NCI-H1694 treated with DMSO at 0.1 percent for 48 hours (cell line): ENCODE measurements at regions not wholly inside any gene's neighbourhood (a gene's known extent, or its start where the extent isn't known, plus 50 kb on each side); places are given as distances from the start of the nearest gene placed in this dataset.

ENCODE experiments used
- DNase-seq: peaks from one replicate; lab custom pipeline; 2025; lab: John Stamatoyannopoulos, UW

GRCh38 chr3:188066141-188066540 lies 87.8 kb upstream of the LPP start:
- no peak for DNase-seq

- DNase-seq: no peak
Measured at GRCh38 chr3:188067932-188068331, 86.0 kb upstream of the LPP start.

GRCh38 chr3:188068342-188068741 lies 85.6 kb upstream of the LPP start:
- no peak for DNase-seq

GRCh38 chr3:188071636-188072035 lies 82.3 kb upstream of the LPP start:
- DNase-seq: no peak

- DNase-seq: no peak
Measured at GRCh38 chr3:188076176-188076575, 77.8 kb upstream of the LPP start.

DNA sequence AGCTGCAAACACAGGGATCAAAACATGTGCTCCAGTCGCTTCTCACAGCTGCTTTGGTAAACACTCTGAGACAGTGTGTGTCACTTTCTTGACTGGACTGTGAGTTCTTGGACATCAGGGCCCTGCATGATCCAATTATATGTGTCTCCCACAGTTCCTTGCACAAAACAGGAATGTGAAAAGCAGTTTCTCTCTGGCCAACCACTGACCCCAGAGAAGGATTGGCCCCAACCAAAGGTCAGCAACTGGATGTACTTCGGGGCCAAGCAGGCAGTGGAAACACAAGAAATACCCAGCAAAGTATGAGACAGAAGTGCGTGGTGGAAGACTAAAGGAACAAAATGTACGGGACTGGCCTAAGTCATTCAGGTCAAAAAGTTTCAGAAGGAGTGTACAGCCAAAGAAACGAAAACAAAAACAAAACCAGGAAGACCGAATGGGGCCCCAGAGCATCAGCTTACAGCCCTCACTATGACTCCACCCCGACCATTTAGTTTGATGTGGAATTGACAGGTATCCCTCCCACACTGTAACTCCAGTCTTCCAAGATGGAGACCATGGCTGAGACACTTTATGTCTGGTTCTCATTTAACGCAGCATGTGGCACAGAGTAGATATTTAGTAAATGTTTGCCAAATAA lies 76.7 kb upstream of the LPP start:
- DNase-seq: no peak

- DNase-seq: no peak
Measured at GRCh38 chr3:188080091-188080490, 73.9 kb upstream of the LPP start.

GRCh38 chr3:188082031-188082430 lies 71.9 kb upstream of the LPP start:
- DNase-seq: no peak

- DNase-seq: no peak
Measured at GRCh38 chr3:188082450-188082849, 71.5 kb upstream of the LPP start.

DNA sequence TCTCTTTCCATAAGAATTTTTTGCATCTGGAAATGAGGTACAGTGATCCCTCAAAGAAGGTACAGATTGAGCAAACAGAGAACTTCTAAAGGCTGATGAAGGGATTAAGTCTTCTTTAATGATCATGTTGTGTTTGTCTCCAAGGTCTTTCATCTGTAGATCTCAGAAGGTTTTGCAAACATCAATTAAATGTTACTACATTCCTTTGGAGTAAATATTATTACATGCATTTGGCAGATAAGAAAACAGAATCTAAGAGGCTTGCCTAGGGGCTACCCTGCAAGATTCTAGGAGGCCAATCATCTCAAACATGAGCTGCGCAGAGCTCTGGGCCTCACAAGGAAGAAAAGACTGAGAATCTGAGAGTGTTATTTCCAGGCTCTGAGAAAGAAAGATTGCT lies 70.9 kb upstream of the LPP start:
- no peak for DNase-seq

- no peak for DNase-seq
Measured at GRCh38 chr3:188084752-188085583, 69.0 kb upstream of the LPP start.

DNA sequence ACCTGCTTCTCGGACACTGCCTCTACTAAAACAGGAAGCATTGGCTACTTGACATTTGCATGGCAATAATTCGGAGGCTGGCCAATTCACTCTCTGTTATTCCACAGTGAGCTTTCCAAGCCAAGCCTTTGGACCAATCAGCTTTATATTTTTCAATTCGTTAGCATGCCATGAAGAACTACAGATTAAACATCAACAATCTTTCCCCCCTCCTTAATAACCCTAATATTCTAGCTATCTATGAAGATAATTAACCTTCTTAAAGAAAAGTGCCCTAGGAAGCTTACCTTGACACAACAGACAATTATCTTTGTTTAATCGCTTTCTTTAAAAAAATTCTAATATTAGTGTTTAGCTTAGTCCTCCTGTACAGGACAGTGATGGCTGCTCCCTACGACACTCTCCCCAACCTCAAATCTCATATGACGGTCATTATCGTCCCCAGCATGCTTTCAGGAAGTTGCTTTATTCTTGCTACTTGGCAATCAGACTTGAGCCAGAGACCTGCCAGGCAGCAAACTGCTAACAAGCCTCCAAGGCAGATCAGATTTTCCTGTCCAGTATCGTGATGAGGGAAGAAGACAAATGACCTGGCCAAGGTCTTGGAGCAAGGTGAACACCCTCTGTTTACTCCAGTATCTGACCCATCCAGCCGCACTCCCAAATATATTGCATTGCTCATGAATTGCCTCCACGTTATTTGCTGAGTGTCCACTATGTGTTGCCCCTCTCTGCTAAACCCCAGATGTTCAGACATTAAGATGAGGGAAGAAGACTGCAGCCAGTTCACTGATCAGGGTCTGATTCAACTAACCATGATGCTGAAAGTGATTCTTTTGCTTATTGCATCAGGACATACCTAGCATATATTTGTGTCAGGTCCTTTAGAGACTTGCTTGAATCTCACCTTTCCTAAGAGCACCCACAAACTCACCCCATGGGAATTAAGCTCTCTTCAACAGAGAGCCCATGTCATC lies 68.1 kb upstream of the LPP start:
- DNase-seq: no peak

GRCh38 chr3:188088948-188089685 lies 64.8 kb upstream of the LPP start:
- DNase-seq: no peak

- no peak for DNase-seq
Measured at GRCh38 chr3:188090620-188091309, 63.2 kb upstream of the LPP start.

GRCh38 chr3:188091746-188092145 lies 62.2 kb upstream of the LPP start:
- no peak for DNase-seq

GRCh38 chr3:188092648-188093047 lies 61.3 kb upstream of the LPP start:
- DNase-seq: no peak

- no peak for DNase-seq
Measured at GRCh38 chr3:188095431-188095830, 58.5 kb upstream of the LPP start.

DNA sequence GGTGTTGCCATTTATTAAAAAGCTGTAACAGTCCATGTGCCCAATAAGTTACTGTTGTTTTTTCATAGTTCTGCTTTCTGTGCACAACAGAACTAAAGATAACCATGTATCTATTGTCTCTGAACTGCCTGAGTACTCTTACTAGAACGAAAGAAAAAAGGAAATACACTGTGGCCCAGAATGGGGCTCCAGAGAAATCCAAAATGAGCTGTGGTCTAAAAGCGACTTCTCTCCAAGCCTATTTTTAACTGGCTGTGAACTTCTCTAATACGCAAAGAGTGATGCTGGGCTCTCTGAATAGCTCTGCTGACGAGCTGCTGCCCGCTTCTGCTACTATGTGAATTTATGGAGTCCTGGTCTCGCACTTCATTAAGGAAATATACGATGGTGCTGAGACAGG lies 56.2 kb upstream of the LPP start:
- DNase-seq: no peak

DNA sequence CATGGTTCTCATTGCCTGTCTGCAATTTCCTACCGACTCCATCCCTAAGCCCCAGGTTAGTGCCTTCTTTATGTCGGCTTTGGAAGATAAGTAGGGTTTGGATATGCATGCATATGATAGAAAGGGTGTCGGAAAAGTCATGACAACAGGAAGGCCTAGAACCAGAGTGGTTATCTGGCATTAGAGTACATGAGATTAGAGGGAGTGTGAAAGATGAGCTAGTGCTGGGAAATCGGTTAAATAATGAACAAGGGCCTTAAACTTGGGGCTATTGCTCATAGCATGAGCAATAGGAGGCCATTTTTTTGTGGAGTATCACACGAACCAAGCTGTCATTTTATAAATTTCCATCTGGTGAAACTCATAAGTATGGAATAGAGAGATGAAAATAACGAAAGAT lies 54.0 kb upstream of the LPP start:
- DNase-seq: no peak

DNA sequence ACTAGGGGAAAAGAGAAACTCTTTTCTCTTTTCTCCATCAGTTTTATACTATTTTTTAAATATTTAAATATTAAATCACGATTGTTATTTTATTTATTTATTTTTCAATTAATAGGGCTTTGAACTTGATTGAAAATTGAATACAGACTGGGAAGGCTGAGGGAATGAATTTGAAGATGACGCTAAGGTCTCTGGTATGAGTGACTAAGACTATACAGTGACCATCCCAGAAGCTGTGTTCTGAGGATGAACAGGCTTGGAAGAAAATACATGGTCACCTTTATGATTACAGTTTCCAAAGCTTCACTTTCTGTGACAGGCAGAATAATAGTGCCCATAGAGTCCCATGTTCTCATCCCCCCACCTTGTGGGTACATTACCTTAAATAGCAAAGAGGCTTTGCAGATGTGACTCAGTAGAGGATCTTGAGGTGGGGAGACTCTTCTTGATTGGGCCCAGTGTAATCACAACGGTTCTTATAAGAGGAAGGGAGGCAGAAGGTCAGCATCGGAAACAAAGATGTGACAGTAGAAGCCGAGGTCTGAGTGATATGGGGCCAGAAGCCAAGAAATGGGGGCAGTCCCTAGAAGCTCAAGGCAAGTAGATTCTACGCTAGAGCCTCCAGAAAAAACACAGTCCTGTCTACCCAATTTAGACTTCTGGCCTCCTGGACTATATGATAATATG lies 51.0 kb upstream of the LPP start:
- DNase-seq: no peak

GRCh38 chr3:188104050-188104449 lies 49.9 kb upstream of the LPP start:
- DNase-seq: no peak
